CD4-positive, alpha-beta T cell treated with Interferon alpha-2 for 1 hour (primary cell): ENCODE measurements at regions not wholly inside any gene's neighbourhood (a gene's known extent, or its start where the extent isn't known, plus 50 kb on each side); places are given as distances from the start of the nearest gene placed in this dataset.
"Not testable (repeated sequence)": the region's sequence is repeated elsewhere in the genome, so short reads cannot be mapped to it uniquely, and the experiment has no call there.

Experiments used
- DNase-seq, 2 donors: peaks; one replicate each; pipeline ENCODE4 v3.0.0-alpha.2; 2020 to 2022

DNA sequence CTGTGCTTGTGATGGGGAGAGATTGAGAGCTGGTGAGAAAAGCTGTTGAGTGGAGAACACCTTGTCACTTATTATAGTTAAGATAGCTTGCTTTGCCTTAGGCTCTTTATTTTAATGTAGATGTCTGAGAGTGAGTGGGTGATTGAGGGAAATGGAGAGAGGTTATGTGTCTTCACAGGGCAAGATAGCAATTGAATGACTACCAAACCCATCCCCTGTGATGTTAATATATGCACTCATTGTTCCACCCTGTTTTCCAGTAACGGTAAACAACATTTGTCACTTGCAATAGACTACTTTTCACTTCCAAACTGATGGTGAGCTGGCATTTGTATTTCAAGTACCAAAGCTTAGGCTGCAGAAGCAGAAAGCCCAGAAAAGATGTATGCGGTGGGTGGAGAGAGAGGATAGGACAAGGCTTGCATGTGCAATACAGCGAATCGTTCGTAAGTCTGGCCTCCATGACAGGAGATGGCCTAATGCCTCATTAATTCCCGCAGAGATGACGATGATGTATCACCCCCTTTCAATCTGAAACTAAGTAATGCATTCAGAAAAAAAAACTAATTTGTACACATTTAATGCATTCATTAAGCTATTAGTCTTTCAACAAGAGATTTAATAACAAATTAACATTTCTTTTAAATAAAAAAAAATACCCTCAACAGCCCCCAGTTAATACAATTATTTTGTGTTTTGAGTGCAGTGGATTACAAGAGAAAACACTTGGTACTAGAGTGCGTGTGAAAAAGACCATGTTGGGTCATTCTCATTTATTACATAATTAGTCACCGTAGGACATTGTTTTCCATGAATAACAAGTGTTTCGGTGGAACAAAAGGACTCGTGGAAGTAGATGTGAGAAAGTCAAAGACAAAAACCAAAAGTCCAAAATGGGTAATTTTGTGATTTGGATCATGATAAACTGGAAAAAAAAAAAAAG lies 699.0 kb downstream of the BRINP1 start:
- no peak for DNase-seq

DNA sequence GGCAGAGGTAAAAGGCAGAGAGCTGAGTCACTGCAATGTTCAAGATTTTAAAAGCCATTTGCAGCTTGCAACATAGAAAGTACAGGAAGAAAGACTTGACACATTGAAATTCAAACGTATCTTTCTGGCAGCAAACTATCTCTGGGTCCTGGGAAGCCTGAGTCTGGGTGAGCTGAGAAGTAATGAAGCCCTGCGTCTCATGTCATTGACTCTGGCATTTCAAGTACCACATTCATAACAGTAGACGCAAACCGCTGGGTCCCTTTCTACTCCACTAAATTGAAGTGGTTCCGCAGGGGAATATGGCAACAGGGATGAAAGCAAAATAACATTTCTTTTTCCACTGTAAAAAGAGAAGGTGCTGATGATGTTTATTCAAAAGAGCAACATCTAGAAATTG lies 694.3 kb downstream of the BRINP1 start:
- DNase-seq: no peak

DNA sequence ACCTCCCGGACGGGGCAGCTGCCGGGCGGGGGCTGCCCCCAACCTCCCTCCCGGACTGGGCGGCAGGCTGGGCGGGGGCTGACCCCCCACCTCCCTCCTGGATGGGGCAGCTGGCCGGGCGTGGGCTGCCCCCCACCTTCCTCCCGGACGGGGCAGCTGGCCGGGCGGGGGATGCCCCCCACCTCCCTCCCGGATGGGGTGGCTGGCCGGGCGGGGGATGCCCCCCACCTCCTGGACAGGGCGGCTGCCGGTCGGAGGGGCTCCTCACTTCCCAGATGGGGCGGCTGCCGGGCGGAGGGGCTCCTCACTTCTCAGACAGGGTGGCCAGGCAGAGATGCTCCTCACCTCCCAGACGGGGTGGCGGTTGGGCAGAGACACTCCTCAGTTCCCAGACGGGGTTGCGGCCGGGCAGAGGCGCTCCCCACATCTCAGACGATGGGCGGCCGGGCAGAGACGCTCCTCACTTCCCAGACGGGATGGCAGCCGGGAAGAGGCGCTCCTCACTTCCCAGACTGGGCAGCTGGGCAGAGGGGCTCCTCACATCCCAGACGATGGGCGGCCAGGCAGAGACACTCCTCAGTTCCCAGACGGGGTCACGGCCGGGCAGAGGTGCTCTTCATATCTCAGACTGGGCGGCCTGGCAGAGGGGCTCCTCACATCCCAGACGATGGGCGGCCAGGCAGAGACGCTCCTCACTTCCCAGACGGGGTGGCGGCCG lies 691.1 kb downstream of the BRINP1 start:
- not testable (repeated sequence) for DNase-seq

DNA sequence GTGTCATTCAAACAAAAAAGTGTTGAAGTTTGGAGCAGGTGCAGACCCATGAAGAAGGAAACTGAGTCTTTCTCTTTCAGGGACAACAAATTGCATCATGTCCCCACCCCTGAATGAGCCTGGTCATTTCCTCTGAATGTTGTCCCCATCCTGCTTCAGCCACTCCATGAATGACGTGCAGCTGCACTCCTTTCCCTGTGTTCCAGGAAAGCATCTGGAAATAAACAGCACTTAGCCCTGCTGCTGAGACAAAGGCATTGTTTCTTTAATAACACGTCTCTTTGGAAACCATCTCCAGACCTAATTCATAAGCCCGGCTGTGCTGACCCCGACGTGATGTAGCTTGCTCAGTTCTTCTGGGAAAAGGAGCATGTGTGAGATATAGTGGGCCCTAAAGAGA lies 682.3 kb downstream of the BRINP1 start:
- DNase-seq: no peak

DNA sequence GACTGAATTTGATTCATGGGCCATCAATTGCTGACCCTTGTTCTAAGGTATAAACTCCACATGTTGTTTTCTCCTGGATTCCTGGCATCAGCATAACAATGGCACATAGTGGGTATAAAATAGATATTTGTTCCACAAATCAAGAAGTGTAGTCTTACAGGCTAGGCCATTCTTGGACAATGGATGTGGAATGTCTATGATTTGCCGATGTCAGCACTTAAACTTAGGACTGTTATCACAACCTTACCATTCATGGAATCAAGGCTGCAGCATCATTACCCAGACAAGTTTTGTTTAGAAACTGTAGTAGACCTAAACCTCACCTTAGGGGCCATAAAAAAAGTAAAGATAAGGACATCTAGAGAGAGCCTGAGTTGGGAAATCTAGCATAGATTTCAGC lies 680.0 kb downstream of the BRINP1 start:
- DNase-seq: no peak

DNA sequence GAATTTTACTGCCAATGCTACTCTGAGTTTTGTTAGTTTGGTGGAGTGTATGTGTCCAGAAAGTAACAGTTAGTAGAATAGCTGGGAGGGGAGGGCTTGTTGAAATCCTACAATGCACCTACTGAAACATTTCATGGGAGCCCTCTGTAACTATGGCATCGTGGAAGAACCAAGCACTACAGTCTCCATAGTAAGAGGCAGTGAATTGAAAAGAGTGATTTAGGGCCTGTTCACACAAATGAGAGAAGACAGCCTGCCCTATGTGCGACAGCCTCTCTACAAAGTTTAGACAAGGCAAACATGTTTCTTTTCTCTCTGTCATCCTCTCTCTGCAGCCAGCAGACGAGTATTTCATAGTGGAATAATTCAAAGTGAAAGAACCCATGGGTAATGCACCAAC lies 676.6 kb downstream of the BRINP1 start:
- no peak for DNase-seq

DNA sequence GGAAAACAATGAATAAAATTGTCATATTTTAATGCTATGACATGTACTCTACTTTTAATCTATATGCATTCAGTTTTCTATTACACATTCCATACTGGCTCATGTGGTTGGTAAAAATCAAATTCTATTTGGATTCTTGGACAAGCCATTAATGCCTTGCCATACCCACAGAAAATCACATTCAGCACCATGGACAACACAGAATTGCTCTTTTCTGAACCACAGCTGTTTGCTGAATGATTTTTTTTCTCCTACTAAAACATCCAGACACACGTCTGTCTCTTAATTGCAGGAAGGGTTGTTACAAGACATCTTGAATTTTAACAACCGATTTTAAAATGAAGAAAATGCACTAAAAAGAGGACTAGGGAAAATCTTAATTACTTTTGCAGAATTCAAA lies 675.6 kb downstream of the BRINP1 start:
- no peak for DNase-seq

DNA sequence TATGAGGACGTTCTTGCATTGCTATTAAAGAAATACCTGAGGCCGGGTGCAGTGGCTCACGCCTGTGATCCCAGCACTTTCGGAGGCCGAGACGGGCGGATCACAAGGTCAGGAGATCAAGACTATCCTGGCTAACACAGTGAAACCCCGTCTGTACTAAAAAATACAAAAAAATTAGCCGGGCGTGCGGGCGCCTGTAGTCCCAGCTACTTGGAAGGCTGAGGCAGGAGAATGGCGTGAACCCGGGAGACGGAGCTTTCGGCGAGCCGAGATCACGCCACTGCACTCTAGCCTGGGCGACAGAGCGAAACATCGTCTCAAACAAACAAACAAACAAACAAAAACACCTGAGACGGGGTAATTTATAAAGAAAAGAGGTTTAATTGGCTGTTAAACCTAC lies 674.0 kb downstream of the BRINP1 start:
- DNase-seq: not testable (repeated sequence)

DNA sequence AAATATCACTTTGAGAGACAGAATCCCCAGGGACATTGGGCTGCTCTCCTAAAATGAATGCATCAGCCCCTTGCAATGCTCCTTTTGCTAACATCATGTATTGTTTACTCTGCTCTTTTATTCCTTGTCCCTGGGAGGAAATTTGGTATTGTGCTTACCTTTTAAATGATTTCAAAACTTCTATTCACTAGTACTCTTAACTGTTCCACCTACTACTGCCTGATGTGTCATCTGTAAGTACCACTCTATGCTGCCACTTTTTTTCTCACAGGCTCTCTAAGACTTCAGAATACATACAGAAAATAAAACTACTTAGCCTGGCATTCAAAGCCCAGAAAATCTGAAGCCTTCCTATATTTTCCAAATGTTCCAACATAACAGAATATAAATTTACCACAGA lies 667.2 kb downstream of the BRINP1 start:
- DNase-seq: no peak

DNA sequence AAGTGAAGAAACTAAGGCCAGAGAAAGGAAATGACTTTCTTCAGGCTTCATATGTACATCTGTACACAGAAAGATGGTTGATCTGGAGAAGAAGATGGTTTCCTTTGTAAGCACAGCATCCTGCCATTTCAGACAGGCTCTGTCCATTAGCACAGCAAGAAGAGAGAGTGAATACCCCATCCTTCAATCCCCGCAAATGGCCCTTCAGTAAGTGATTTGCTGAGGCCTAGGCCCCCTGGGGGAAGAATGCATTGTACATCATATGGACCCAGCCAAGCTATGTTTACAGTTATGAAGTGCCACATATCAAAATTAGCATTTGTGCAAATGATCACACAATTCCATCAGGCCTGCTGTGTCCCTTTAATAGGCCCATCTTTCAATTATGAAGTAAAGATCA lies 657.4 kb downstream of the BRINP1 start:
- DNase-seq: no peak

DNA sequence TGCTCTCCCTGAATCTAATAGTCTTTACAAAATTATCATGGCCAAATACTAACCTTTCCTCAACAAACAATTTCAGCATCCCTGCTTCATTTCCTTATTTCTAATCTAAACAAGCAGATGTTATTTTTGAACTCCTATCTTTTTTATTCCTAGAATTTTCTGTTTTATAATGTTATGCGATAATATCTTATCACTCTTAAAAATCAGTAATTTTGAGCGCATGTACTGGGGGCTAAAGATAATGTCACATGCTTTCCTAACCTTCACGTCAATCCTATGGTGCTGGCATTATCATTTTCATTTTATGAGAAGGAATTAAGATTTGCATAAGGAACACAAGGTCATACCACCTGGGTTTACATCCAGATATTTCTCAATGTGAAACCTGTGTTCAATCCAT lies 648.0 kb downstream of the BRINP1 start:
- DNase-seq: no peak

DNA sequence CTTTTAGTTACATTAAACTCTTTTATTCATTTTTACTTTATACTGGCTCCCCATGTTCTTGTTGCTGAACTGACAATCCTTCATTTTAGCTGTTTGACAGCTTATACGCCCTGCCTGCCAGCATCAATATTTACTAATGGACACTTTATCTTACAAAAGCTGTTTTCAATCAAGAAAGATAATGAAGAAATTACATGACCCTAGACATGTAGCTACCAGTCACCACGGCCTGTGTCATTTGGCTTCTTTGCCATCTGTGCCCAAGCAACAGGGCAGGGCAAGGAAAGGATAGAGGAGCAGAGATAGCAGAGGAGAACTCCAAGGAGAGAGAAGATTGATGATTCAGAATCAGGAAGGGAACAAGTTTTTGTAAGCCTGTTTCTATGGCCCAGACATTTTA lies 647.3 kb downstream of the BRINP1 start:
- DNase-seq: no peak

DNA sequence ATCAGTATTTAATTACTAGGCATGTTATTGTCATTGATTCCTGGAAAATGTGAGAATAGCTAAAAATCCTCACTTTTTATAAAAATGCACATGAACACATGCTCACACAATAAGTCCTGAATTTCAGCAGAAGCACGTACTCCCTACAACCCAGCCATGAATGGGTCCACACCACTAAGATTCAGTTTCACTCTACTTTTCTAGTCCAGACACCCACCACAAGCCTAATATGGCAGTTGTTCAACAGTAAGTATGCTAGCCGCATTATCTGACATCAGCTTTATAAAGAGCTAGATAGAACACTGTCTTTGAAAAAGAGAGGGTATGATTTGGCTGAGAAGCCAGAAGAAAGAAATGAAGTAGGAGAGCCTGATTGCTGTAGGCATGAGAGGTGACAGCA lies 639.3 kb downstream of the BRINP1 start:
- no peak for DNase-seq

DNA sequence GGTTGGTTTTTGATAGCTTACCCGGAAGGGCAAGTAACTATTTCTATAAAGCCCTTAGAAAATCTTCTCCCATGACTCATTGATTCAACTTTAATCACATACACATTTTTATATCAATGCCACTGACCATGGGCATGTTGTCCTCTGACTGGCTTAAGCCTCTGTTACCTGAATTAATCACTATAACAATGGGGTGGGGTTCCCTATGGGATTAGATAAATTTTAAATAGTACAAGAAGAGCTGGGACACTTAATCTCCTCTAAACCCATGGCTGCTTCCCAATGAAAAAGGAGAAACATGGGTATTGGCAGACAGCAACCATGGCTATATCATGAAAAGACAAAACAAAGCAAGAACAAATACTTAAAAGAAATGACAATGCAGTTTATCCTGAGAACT lies 636.2 kb downstream of the BRINP1 start:
- no peak for DNase-seq

DNA sequence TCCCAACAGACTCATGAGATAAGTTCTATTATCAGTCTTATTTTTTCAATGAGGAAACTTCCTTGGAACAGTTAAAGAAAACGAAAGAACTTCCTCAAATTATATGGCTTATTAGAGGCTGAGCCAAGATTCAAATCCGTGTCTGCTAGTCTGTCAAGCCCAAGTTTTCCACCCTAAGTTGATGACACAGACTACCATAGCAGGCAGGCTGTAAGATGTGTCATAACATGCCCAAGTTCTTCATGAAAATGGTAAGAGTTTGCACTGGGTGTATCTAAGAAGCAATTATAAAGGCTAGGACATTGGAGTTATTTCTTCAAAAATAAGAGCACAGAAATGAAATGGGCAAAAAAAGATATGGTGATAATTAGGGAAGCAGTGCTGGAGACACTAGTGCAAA lies 634.5 kb downstream of the BRINP1 start:
- DNase-seq: no peak

DNA sequence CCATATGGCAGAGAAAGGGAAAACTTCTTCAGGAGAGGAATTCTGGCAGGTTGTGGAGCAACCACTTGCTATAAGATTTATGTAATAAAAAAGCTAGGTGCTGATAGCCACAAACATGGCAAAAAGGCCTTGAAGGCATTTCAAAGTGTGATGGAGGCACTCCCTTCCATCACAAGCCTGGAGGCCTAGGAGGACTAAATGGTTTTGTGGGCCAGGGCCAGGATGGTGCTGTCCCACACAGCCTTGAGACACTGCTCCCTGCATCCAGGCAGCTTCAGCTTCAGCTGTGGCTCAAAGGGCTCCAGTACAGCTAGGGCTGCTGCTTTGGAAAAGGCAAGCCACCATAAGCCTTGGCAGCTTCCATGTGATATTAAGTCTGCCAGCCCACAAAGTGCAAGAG lies 632.8 kb downstream of the BRINP1 start:
- DNase-seq: no peak

DNA sequence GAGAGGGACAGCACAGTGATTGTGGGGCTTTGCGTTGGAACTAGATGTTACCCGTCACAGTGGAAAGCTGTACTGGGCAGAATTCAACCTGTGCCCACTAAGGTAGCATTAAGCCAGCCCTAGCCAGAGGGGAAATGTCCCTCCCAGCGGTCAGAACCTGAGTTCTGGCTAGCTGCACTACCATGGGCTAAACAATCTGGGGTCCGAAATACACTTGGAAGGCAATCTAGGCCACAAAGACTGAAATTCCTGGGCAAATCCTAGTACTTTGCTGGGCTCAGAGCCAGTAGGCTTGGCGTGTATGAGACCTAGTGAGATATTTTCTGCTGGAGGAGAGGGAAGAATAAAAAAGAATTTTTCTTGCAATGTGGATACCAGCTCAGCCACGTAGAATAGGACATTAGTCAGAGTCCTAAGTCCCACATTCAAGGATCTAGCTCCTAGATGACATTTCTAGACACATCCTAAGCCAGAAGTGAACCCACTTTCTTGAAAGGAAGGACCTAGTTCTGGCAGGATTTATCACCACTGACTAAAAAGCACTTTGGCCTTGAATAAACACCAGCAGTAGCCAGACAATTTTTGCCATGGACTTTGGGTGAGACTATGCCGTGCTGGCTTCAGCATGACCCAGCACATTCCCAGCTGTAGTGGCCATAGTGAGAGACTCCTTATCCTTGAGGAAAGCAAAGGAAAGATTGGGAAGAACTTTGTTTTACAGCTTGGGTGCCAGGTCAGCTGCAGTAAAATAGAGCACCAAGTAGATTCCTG lies 618.0 kb downstream of the BRINP1 start:
- no peak for DNase-seq

DNA sequence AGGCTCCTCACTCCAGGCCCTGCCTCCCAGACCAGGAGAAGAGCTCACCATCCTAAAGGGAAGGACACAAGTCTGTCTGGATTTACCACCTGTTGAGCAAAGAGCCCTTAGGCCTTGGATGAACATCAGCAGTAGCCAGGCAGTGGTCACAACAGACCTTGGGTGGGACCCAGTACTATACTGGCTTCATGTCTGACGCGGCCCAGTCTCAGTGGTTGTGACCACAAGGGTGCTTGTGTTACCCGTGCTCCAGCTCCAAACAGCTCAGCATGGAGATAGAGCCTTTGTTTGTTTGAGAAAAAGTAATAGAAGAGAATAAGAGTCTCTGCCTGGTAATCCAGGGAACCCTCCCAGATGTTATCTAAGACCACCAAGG lies 617.4 kb downstream of the BRINP1 start:
- DNase-seq: no peak

DNA sequence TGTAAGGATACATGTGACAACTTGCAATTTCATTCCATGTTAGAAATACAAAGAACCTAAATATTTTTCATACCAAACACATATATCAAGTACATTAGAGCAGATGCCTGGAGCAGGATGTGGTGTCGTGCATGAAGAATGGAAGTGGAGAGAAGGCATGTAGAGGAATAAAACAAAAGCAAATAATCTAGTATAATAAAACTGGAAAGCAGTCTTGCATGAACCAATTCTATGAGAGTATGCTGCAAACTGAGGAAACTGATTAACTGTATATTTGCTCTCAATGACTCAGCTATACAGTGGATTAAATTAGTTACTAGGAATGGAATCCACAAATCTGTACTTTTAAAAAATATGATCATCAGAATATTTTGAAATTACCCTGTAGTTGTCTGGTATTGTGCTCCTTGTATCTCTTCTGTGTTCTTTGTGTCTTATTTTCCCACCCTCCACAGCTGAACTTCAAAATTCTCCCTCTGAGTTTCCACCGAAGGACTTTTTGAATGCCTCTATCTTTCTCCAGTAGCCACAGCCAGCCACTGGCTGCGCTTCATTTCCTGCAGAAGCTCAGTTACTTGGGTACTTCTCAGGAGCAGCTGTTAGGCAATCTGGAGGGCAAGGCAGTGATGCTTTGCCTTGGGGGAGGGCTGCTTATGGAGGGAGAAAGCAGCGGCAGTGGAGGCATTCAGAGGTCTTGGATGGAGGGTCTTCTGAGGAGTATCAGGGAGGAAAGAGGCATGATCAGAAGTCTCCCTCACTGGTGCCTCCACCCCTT lies 608.0 kb downstream of the BRINP1 start:
- no peak for DNase-seq

DNA sequence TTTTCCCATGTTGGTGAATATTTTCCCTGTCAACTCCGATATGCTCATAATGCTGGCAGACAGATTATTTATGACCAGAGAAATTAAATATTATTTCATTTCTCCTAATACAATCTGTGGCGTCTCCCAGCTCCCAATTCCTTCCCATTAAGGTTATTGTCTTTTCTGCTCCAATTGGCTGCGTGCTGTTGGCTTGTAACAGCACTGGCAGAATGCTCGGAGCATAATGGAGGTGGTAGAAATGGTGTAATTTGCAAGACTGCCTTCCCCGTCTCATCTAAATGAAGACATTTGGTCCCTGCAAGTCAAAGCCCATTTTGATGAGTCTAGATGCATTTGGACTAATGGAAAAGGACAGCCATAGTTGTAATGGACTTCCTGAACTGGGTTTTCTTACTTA lies 601.7 kb downstream of the BRINP1 start:
- no peak for DNase-seq

DNA sequence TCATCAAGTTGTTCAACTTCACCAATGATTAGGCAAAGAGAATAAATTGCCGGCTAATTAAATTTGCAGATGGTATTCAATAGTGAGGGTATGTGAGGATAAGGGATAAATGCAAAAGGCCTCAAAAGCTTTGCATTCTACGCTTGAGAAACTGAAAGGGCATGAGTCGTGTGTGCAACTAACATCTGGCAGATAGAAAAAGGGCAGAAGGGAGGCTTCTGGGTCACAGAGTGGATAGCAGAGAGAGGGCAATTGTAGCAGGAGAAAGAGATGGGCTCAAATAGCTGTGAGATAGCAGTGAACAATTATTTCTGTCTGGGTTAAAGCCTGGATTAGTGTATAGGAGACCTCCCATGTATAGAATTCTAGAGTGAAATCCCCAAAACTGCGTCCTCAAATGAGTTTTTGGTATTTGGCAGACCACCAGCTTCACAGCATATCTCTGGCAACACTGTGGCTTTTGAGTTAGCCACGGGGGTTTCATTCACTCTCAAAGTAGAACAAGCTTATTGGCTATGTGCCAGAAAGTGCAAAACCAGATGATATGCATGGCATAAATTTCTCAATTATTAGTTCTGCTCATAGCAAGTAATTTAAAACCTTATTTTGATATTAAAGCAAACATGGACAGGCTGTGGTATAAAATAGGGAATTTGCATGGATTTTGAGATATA lies 586.3 kb downstream of the BRINP1 start:
- DNase-seq: no peak

DNA sequence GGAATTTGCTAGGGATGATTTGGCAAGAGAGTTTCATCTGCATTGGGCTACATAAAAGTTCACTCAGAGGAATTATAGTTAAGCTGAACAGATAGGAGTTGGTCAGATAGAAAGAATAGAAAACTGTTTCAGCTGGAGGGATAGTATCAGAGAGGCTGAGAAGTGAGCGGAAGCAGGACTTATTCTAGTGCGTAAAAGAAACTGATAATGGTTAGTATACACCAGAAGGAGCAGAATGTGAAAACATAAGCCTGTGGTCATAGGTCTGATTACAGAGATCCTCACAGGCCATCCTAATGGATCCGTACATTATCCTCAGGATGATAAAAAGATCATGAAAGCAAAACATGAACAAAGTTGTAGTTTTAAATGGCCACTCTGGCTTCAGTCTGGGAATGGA lies 585.2 kb downstream of the BRINP1 start:
- no peak for DNase-seq
